Fibroblast of lung (primary cell): ENCODE measurements at regions not wholly inside any gene's neighbourhood (a gene's known extent, or its start where the extent isn't known, plus 50 kb on each side); places are given as distances from the start of the nearest gene placed in this dataset.

ENCODE experiments used
- EZH2 ChIP-seq: IDR thresholded peaks from 2 replicates; pipeline ENCODE4 v1.5.1; 2012; ENCODE audit warnings: low read length, control low read depth, mild to moderate bottlenecking; ENCODE audit errors: missing control alignments
- TF ChIP-seq, protein P1 (sequence below), 2 donors: IDR thresholded peaks in 1 of 2; conservative IDR thresholded peaks in 1 of 2; 1 replicate in 1 of 2; 2 replicates in 1 of 2; pipeline ENCODE4 v1.5.1; 2011 to 2012; ENCODE audit warnings: low read length in 2 of 2, control low read depth in 1 of 2, inconsistent platforms in 1 of 2, low read depth in 1 of 2, mild to moderate bottlenecking in 1 of 2

DNA sequence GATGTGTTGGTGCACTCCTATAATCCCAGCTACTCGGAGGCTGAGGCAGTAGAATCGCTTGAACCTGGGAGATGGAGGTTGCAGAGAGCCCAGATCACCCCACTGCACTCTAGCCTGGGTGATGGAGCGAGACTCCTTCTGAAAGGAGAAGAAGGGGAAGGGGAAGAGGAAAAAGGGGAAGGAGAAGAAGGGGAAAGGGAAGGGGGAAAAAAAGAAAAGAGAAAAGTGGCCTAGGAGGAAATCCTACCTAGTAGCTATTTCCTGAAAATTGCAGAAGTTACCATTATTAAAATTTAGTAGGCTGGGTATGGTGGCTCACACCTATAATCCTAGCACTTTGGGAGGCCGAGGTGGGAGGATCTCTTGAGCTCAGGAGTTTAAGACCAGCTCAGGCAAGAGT is 67.4 kb downstream of the ARRDC3 start:
- TF ChIP-seq, protein P1, sequence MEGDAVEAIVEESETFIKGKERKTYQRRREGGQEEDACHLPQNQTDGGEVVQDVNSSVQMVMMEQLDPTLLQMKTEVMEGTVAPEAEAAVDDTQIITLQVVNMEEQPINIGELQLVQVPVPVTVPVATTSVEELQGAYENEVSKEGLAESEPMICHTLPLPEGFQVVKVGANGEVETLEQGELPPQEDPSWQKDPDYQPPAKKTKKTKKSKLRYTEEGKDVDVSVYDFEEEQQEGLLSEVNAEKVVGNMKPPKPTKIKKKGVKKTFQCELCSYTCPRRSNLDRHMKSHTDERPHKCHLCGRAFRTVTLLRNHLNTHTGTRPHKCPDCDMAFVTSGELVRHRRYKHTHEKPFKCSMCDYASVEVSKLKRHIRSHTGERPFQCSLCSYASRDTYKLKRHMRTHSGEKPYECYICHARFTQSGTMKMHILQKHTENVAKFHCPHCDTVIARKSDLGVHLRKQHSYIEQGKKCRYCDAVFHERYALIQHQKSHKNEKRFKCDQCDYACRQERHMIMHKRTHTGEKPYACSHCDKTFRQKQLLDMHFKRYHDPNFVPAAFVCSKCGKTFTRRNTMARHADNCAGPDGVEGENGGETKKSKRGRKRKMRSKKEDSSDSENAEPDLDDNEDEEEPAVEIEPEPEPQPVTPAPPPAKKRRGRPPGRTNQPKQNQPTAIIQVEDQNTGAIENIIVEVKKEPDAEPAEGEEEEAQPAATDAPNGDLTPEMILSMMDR (conservative IDR thresholded peaks at IDR 0.05 in 1 of 2, IDR thresholded peaks at IDR 0.05 in 1 of 2; ENCODE audit: low read depth in 1 of 2, low read length in 2 of 2), result no peak
- TF ChIP-seq EZH2, result no peak
